HG02885 (cell line): ENCODE measurements at regions not wholly inside any gene's neighbourhood (a gene's known extent, or its start where the extent isn't known, plus 50 kb on each side); places are given as distances from the start of the nearest gene placed in this dataset.
"Not testable (repeated sequence)": the region's sequence is repeated elsewhere in the genome, so short reads cannot be mapped to it uniquely, and the experiment has no call there.

ENCODE experiments used
- ATAC-seq: cut with Tn5 transposase; IDR thresholded peaks from one replicate; pipeline ENCODE4 v1.9.1; 2021; ENCODE audit warnings: mild to moderate bottlenecking; ENCODE audit not compliant: unreplicated experiment, poor library complexity

- ATAC-seq: no peak
Measured at GRCh38 chr1:168825129-168825528, 96.1 kb upstream of the DPT start.

- ATAC-seq: no peak
Measured at GRCh38 chr1:168825820-168826219, 96.8 kb upstream of the DPT start.

GRCh38 chr1:168826269-168826668 is 97.3 kb upstream of the DPT start:
- no peak for ATAC-seq

- ATAC-seq: no peak
Measured at GRCh38 chr1:168827557-168827956, 98.6 kb upstream of the DPT start.

- ATAC-seq: no peak
Measured at GRCh38 chr1:168829876-168830275, 100.9 kb upstream of the DPT start.

GRCh38 chr1:168830562-168830961 is 101.6 kb upstream of the DPT start:
- no peak for ATAC-seq

- no peak for ATAC-seq
Measured at GRCh38 chr1:168832661-168833060, 103.7 kb upstream of the DPT start.

- ATAC-seq: no peak
Measured at GRCh38 chr1:168833362-168833761, 104.4 kb upstream of the DPT start.

- no peak for ATAC-seq
Measured at GRCh38 chr1:168833801-168834224, 104.8 kb upstream of the DPT start.

GRCh38 chr1:168834225-168834872 is 105.3 kb upstream of the DPT start:
- ATAC-seq: no peak

GRCh38 chr1:168835176-168835575 is 106.2 kb upstream of the DPT start:
- no peak for ATAC-seq

- no peak for ATAC-seq
Measured at GRCh38 chr1:168835791-168836190, 106.8 kb upstream of the DPT start.

- ATAC-seq: no peak
Measured at GRCh38 chr1:168836469-168836868, 107.5 kb upstream of the DPT start.

GRCh38 chr1:168837230-168837629 is 108.2 kb upstream of the DPT start:
- not testable (repeated sequence) for ATAC-seq

- no peak for ATAC-seq
Measured at GRCh38 chr1:168842306-168842705, 113.3 kb upstream of the DPT start.

- ATAC-seq: no peak
Measured at GRCh38 chr1:168842916-168843315, 113.9 kb upstream of the DPT start.

GRCh38 chr1:168843401-168843800 is 114.4 kb upstream of the DPT start:
- no peak for ATAC-seq

- no peak for ATAC-seq
Measured at GRCh38 chr1:168843950-168844349, 114.9 kb upstream of the DPT start.

- no peak for ATAC-seq
Measured at GRCh38 chr1:168845140-168845539, 116.1 kb upstream of the DPT start.

GRCh38 chr1:168848051-168848450 is 119.0 kb upstream of the DPT start:
- ATAC-seq: no peak

GRCh38 chr1:168861421-168862004 is 132.5 kb upstream of the DPT start:
- no peak for ATAC-seq

GRCh38 chr1:168863772-168864171 is 134.8 kb upstream of the DPT start:
- no peak for ATAC-seq
